OCI-LY3 (cell line): ENCODE measurements at regions not wholly inside any gene's neighbourhood (a gene's known extent, or its start where the extent isn't known, plus 50 kb on each side); places are given as distances from the start of the nearest gene placed in this dataset.

Source experiments
- CTCF ChIP-seq: fragments of 200-600, 300-600 bp; sonication (generic); IDR thresholded peaks from 2 replicates; pipeline ENCODE4 v1.5.1; 2014; ENCODE audit warnings: antibody characterized with exemption, low read length, low read depth
- EZH2phosphoT487 ChIP-seq: fragments of 200-600 bp; shearing (Covaris generic); IDR thresholded peaks from 2 replicates; pipeline ENCODE4 v1.6.1; 2018; ENCODE audit warnings: antibody characterized with exemption, mixed run types, low read depth

DNA sequence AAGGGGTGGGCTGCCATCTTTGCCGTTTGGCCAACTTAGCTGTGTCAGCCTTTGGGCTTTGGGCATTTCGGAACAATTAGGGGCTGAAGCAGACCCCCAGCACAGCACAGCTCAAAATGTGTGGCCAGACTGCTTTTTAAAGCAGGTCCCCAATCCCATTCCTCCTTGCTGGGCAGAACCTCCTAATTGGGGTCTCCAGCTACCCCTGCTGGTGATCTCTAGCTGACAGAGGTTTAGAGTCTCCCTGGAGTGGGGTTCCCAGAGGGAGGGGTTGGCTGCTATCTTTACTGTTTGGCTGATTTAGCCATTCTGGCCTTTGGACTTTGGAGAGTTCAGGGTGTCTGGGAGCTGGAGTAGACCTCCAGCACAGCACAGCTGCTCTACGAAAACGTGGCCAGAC is 71.5 kb upstream of the LHCGR start:
- TF ChIP-seq CTCF (no peak), EZH2phosphoT487 (no peak)
